Cardiac muscle cell (in vitro differentiated cells and primary cell): ENCODE measurements at regions not wholly inside any gene's neighbourhood (a gene's known extent, or its start where the extent isn't known, plus 50 kb on each side); places are given as distances from the start of the nearest gene placed in this dataset.

Source experiments
- DNase-seq, 2 donors: peaks; one replicate each; pipeline versions ENCODE4 v3.0.0 to v3.0.0-alpha.2; 2010 to 2017; ENCODE audit warnings: low read depth in 1 of 2, low spot score in 1 of 2
- H3K27ac ChIP-seq: fragments of 200-600 bp; sonication (generic); 2 replicates; pipeline ENCODE4 v1.5.1; 2016
- H3K27me3 ChIP-seq: fragments of 200-600 bp; sonication (generic); 2 replicates; pipeline ENCODE4 v1.6.0; 2016; ENCODE audit warnings: control low read depth
- H3K36me3 ChIP-seq: fragments of 200-600 bp; sonication (generic); 2 replicates; pipeline ENCODE4 v1.5.1; 2016; ENCODE audit warnings: control low read depth
- H3K4me1 ChIP-seq: fragments of 200-600 bp; sonication (generic); 2 replicates; pipeline ENCODE4 v1.8.1; 2017; ENCODE audit warnings: low read depth, mild to moderate bottlenecking, mixed run types
- H3K4me3 ChIP-seq: fragments of 200-600 bp; sonication (generic); 2 replicates; pipeline ENCODE4 v1.5.1; 2016; ENCODE audit warnings: mild to moderate bottlenecking
- H3K9me3 ChIP-seq: fragments of 200-600 bp; sonication (generic); 2 replicates; pipeline ENCODE4 v1.5.1; 2017; ENCODE audit warnings: low read depth, mild to moderate bottlenecking, control low read depth
- CTCF ChIP-seq: IDR thresholded peaks from 2 replicates; pipeline ENCODE4 v1.5.1; 2012; ENCODE audit warnings: low read depth, mild to moderate bottlenecking, low read length

- H3K27me3 ChIP-seq, result peaks cover 17% of the 10 kb centered on the region
- no peaks in the 10 kb centered on the region for H3K4me1 ChIP-seq
- TF ChIP-seq CTCF, result no peak
- H3K27ac ChIP-seq, result no peak overlapping the region
- no peak overlapping the region for H3K4me3 ChIP-seq
- no peak for DNase-seq
- no peaks in the 10 kb centered on the region for H3K9me3 ChIP-seq
- H3K36me3 ChIP-seq, result no peaks in the 10 kb centered on the region
Observed at GRCh38 chr7:32217341-32218153, 147.3 kb upstream of the PDE1C start.

GRCh38 chr7:32216759-32217158, 146.6 kb upstream of the PDE1C start:
- Histone ChIP-seq H3K9me3 (no peaks in the 10 kb centered on the region), H3K4me3 (no peak overlapping the region), H3K4me1 (no peaks in the 10 kb centered on the region), H3K27ac (no peak overlapping the region), H3K36me3 (no peaks in the 10 kb centered on the region), H3K27me3 (peaks cover 17% of the 10 kb centered on the region)
- no peak for DNase-seq
- TF ChIP-seq CTCF, result no peak

- no peak for TF ChIP-seq CTCF
- Histone ChIP-seq H3K27me3 (peaks cover 15% of the 10 kb centered on the region), H3K9me3 (no peaks in the 10 kb centered on the region), H3K36me3 (no peaks in the 10 kb centered on the region), H3K27ac (no peak overlapping the region), H3K4me1 (no peaks in the 10 kb centered on the region), H3K4me3 (no peak overlapping the region)
- no peak for DNase-seq
Observed at GRCh38 chr7:32215697-32216096, 145.5 kb upstream of the PDE1C start.

GRCh38 chr7:32214913-32215312, 144.7 kb upstream of the PDE1C start:
- H3K36me3 ChIP-seq, result no peaks in the 10 kb centered on the region
- peaks cover 15% of the 10 kb centered on the region for H3K27me3 ChIP-seq
- no peak overlapping the region for H3K4me3 ChIP-seq
- no peaks in the 10 kb centered on the region for H3K4me1 ChIP-seq
- DNase-seq, result no peak
- H3K9me3 ChIP-seq, result no peaks in the 10 kb centered on the region
- no peak for TF ChIP-seq CTCF
- no peak overlapping the region for H3K27ac ChIP-seq

GRCh38 chr7:32212321-32212720, 142.1 kb upstream of the PDE1C start:
- Histone ChIP-seq H3K4me3 (no peak overlapping the region), H3K27ac (no peak overlapping the region), H3K36me3 (no peaks in the 10 kb centered on the region), H3K9me3 (no peaks in the 10 kb centered on the region), H3K4me1 (no peaks in the 10 kb centered on the region), H3K27me3 (peaks cover 18% of the 10 kb centered on the region)
- no peak for TF ChIP-seq CTCF
- DNase-seq, result no peak
